Fibroblast of lung (primary cell): ENCODE measurements at regions not wholly inside any gene's neighbourhood (a gene's known extent, or its start where the extent isn't known, plus 50 kb on each side); places are given as distances from the start of the nearest gene placed in this dataset.

ENCODE experiments used
- DNase-seq, 2 donors: peaks; one replicate each; pipeline versions ENCODE4 v3.0.0 to v3.0.0-alpha.2; 2010; ENCODE audit warnings: low read depth in 2 of 2
- H2AFZ ChIP-seq: 2 replicates; pipeline ENCODE4 v1.5.1; 2012; ENCODE audit warnings: low read length, control low read depth, inconsistent platforms
- H3K27ac ChIP-seq: 2 replicates; pipeline ENCODE4 v1.5.1; 2011; ENCODE audit warnings: low read length, control low read depth; ENCODE audit not compliant: insufficient read depth
- H3K27me3 ChIP-seq: 2 replicates; pipeline ENCODE4 v1.5.1; 2011; ENCODE audit warnings: mild to moderate bottlenecking, low read length; ENCODE audit not compliant: control insufficient read depth, insufficient read depth
- H3K36me3 ChIP-seq: 2 replicates; pipeline ENCODE4 v1.5.1; 2011; ENCODE audit warnings: low read length; ENCODE audit not compliant: control insufficient read depth, insufficient read depth
- H3K4me1 ChIP-seq: 2 replicates; pipeline ENCODE4 v1.5.1; 2011; ENCODE audit warnings: low read length; ENCODE audit not compliant: control insufficient read depth, insufficient read depth; ENCODE audit errors: extremely low read depth
- H3K4me2 ChIP-seq: 2 replicates; pipeline ENCODE4 v1.5.1; 2011; ENCODE audit warnings: low read length, control low read depth; ENCODE audit not compliant: insufficient read depth; ENCODE audit errors: extremely low read depth
- H3K4me3 ChIP-seq, 4 experiments: fragments of 200-600 bp in 1 of 4; sonication (generic) in 1 of 4; replicated peaks in 1 of 4; 2 replicates each; pipeline ENCODE4 v1.5.1; 2011 to 2016; ENCODE audit warnings: low read length in 4 of 4, low read depth in 3 of 4, mild to moderate bottlenecking in 3 of 4, control low read depth in 2 of 4, inconsistent platforms in 1 of 4, mixed read lengths in 1 of 4; ENCODE audit not compliant: insufficient read depth in 1 of 4; ENCODE audit errors: control extremely low read depth in 1 of 4
- H3K79me2 ChIP-seq: 2 replicates; pipeline ENCODE4 v1.5.1; 2012; ENCODE audit warnings: mild to moderate bottlenecking, low read length, inconsistent platforms; ENCODE audit not compliant: control insufficient read depth, insufficient read depth
- H3K9ac ChIP-seq: 2 replicates; pipeline ENCODE4 v1.5.1; 2011; ENCODE audit warnings: mild to moderate bottlenecking, low read length, control low read depth; ENCODE audit not compliant: insufficient read depth
- H3K9me3 ChIP-seq: 2 replicates; pipeline ENCODE4 v1.5.1; 2012; ENCODE audit warnings: low read depth, low read length; ENCODE audit not compliant: control insufficient read depth, insufficient read depth
- H4K20me1 ChIP-seq: 2 replicates; pipeline ENCODE4 v1.5.1; 2011; ENCODE audit warnings: low read length; ENCODE audit not compliant: control insufficient read depth, insufficient read depth; ENCODE audit errors: extremely low read depth
- EZH2 ChIP-seq: IDR thresholded peaks from 2 replicates; pipeline ENCODE4 v1.5.1; 2012; ENCODE audit warnings: low read length, control low read depth, mild to moderate bottlenecking; ENCODE audit errors: missing control alignments
- TF ChIP-seq, protein P1 (sequence below), 2 donors: IDR thresholded peaks in 1 of 2; conservative IDR thresholded peaks in 1 of 2; 1 replicate in 1 of 2; 2 replicates in 1 of 2; pipeline ENCODE4 v1.5.1; 2011 to 2012; ENCODE audit warnings: low read length in 2 of 2, control low read depth in 1 of 2, inconsistent platforms in 1 of 2, low read depth in 1 of 2, mild to moderate bottlenecking in 1 of 2

DNA sequence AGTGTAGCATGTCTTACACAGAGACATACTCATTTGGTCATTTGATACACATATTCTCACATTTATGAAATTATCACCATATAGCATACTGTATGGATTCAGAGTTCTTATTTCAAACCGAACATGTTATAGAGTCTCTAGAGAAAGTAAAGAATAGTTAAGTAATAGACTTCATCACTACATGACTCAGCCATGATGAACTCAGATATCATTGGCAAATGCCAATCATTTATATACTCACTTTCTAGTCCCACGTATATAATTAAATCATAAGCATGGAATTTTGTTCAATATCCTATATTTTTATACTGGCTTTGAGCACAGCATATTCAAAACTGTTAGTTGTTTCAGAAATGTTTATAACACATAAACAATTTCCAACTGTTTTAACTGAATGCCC is 749.9 kb downstream of the HACE1 start:
- Histone ChIP-seq H3K36me3 (no peaks in the 10 kb centered on the region), H3K4me1 (no peaks in the 10 kb centered on the region), H3K4me3 (no peak overlapping the region), H3K79me2 (no peaks in the 10 kb centered on the region), H3K4me2 (no peak overlapping the region), H3K27ac (no peak overlapping the region), H3K27me3 (no peaks in the 10 kb centered on the region), H4K20me1 (no peaks in the 10 kb centered on the region), H2AFZ (no peak overlapping the region), H3K9ac (no peak overlapping the region), H3K9me3 (no peaks in the 10 kb centered on the region)
- DNase-seq, result no peak
- TF ChIP-seq EZH2, result no peak
- TF ChIP-seq, protein P1, sequence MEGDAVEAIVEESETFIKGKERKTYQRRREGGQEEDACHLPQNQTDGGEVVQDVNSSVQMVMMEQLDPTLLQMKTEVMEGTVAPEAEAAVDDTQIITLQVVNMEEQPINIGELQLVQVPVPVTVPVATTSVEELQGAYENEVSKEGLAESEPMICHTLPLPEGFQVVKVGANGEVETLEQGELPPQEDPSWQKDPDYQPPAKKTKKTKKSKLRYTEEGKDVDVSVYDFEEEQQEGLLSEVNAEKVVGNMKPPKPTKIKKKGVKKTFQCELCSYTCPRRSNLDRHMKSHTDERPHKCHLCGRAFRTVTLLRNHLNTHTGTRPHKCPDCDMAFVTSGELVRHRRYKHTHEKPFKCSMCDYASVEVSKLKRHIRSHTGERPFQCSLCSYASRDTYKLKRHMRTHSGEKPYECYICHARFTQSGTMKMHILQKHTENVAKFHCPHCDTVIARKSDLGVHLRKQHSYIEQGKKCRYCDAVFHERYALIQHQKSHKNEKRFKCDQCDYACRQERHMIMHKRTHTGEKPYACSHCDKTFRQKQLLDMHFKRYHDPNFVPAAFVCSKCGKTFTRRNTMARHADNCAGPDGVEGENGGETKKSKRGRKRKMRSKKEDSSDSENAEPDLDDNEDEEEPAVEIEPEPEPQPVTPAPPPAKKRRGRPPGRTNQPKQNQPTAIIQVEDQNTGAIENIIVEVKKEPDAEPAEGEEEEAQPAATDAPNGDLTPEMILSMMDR (conservative IDR thresholded peaks at IDR 0.05 in 1 of 2, IDR thresholded peaks at IDR 0.05 in 1 of 2; ENCODE audit: low read depth in 1 of 2, low read length in 2 of 2), result no peak

DNA sequence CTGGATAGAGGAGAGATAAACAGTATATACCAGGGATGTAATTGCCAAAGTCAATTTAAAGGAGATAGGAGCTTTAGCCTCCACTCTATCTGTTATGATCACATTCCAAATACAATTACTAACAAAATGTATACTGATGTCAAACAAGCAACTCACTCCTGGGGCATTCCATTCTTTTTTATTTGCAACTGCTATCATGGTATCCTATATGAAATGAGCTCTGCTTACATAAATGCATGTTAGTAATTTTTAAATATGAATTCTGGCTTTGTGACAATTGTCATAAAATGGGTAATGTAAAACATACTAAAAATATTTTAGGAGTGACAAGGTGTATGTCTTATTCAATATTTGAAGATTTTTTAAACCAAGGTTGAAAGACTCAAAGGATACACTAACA is 751.1 kb downstream of the HACE1 start:
- no peak overlapping the region for H3K4me2 ChIP-seq
- no peak overlapping the region for H3K27ac ChIP-seq
- H3K79me2 ChIP-seq, result no peaks in the 10 kb centered on the region
- DNase-seq, result no peak
- H3K9ac ChIP-seq, result no peak overlapping the region
- no peak for TF ChIP-seq EZH2
- TF ChIP-seq, protein P1 (conservative IDR thresholded peaks at IDR 0.05 in 1 of 2, IDR thresholded peaks at IDR 0.05 in 1 of 2; ENCODE audit: low read depth in 1 of 2, low read length in 2 of 2), result no peak
- H3K9me3 ChIP-seq, result no peaks in the 10 kb centered on the region
- H2AFZ ChIP-seq, result no peak overlapping the region
- H4K20me1 ChIP-seq, result no peaks in the 10 kb centered on the region
- no peaks in the 10 kb centered on the region for H3K27me3 ChIP-seq
- H3K4me1 ChIP-seq, result no peaks in the 10 kb centered on the region
- H3K4me3 ChIP-seq, result no peak overlapping the region
- H3K36me3 ChIP-seq, result no peaks in the 10 kb centered on the region

DNA sequence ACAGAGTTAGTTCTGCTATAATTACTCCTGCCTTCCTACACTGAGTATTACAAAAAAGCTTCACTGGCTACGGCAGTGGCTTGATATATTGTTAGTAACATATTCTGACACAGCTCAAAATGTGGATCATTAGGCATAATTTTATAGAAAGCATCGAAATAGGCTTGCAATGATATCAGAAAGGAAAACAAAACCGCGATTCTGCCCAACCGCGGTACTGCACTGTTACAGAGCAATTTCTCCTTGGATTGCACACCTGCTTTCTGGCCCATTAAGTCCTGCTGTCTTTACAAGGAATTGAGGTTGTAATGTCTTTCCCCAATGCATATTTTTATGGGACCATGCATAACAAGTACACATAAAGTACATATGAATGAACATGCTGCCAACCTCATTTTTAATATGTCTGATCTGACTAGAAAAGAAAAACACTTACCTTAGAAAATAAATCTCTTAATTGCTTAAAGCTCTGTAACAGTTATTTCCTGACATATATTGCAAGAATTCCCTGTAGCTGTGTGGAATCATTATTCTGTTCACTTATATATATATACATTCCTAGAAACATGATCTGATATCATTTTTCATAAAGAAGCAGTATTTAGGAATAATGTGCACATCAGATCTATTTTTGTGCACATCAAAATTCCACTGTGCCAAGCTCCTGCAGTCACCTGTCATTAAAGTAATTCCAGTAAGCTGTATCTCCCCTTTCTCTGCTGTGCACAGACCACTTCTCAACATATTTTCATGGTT is 763.9 kb downstream of the HACE1 start:
- Histone ChIP-seq H3K4me1 (no peaks in the 10 kb centered on the region), H2AFZ (no peak overlapping the region), H3K4me3 (no peak overlapping the region), H3K79me2 (no peaks in the 10 kb centered on the region), H3K9me3 (no peaks in the 10 kb centered on the region), H3K9ac (no peak overlapping the region), H3K36me3 (no peaks in the 10 kb centered on the region), H4K20me1 (no peaks in the 10 kb centered on the region), H3K27ac (no peak overlapping the region), H3K27me3 (no peaks in the 10 kb centered on the region), H3K4me2 (no peak overlapping the region)
- DNase-seq, result no peak
- TF ChIP-seq, protein P1 (conservative IDR thresholded peaks at IDR 0.05 in 1 of 2, IDR thresholded peaks at IDR 0.05 in 1 of 2; ENCODE audit: low read depth in 1 of 2, low read length in 2 of 2), result no peak
- no peak for TF ChIP-seq EZH2
